ENCODE measurements at regions not wholly inside any gene's neighbourhood (a gene's known extent, or its start where the extent isn't known, plus 50 kb on each side); places are given as distances from the start of the nearest gene placed in this dataset.

- POLR2A ChIA-PET, result no interaction called here
- TF ChIP-seq, protein P1, sequence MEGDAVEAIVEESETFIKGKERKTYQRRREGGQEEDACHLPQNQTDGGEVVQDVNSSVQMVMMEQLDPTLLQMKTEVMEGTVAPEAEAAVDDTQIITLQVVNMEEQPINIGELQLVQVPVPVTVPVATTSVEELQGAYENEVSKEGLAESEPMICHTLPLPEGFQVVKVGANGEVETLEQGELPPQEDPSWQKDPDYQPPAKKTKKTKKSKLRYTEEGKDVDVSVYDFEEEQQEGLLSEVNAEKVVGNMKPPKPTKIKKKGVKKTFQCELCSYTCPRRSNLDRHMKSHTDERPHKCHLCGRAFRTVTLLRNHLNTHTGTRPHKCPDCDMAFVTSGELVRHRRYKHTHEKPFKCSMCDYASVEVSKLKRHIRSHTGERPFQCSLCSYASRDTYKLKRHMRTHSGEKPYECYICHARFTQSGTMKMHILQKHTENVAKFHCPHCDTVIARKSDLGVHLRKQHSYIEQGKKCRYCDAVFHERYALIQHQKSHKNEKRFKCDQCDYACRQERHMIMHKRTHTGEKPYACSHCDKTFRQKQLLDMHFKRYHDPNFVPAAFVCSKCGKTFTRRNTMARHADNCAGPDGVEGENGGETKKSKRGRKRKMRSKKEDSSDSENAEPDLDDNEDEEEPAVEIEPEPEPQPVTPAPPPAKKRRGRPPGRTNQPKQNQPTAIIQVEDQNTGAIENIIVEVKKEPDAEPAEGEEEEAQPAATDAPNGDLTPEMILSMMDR (IDR thresholded peaks at IDR 0.05; ENCODE audit: insufficient read depth, low read length, missing control alignments), result no peak
Observed at GRCh38 chr12:70045514-70045913, 197.7 kb upstream of the CNOT2 start.

DNA sequence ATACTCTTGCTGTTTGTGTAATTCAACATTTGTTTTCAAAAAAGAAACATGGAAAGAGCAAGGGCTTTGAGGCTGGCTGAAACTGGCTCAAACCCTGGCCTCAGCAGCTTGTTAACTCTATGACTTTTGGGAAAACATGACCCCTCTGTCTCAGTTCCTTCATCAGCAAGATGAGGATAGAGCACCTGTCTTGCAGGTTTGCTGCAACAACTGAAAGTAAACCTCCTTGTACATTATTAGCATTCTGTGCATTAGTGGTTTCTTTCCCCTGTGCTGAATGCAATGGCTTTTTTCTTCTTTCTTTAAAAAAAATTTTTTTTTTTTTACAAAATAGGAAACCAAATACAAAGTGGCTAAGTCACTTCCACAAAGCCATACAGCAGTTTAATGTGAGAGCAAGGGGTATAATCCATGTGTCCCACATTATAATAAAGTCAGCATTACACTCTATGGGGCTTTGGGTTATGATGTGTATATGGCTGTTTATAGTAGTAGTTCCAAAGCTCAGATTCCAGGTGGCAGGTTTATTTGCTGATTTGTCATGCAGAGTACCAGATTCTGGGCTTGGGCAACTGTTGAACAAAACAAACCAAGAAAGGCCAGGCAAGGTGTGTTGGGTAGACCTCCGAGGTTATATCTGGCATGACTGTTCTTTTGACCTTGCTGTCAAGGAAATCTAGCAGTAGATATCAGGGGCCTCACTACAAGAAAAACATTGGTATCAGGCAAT, 194.5 kb upstream of the CNOT2 start:
- ChIA-PET CTCF (no interaction called here), POLR2A (no interaction called here)
- DNase-seq (ENCODE audit: low read depth, low spot score), result no peak
- H3K4me3 ChIP-seq (ENCODE audit: low read depth, low read length), result no peak overlapping the region
- TF ChIP-seq, protein P1 (IDR thresholded peaks at IDR 0.05; ENCODE audit: insufficient read depth, low read length, missing control alignments), result no peak

More at GRCh38 chr12:70045514-70045913, 197.7 kb upstream of the CNOT2 start:
- CTCF ChIA-PET, result no interaction called here
- no peak for DNase-seq (ENCODE audit: low read depth, low spot score)
- no peak overlapping the region for H3K4me3 ChIP-seq (ENCODE audit: low read depth, low read length)

DNA sequence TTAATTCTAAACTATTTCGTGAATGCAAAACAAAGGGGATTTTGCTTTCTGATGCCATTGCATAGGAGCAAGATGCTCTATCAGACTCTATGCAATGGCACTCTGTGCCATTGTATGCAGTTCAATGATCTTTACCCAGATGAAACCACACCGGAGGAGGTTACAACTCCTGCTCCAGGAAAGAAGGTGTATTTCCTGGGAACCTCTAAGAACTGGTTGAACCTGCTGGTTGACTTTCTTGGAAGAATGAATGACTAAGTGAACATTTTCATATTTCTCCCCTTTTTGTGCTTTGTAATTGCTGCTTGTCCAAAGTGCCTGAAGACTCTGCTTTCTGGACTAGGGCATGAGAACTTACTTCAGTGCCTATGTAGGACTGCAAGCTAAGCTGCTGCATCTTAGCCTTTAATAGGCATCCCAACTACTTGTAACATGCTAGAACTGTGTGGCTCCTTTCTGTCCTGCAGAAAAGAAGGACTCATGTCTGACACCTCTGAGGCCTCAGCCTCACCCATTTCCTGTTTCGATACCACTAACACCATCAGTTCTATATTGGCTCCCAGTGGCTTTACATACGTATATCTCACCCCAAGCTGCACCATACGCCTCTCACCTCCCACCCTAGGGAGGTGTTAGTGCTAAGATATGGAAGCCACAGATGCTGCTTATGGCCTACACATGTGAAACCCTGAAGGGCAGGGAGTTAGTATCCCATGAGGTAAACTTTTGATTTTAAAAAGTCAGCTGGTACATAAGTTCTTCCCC, 193.5 kb upstream of the CNOT2 start:
- TF ChIP-seq, protein P1 (IDR thresholded peaks at IDR 0.05; ENCODE audit: insufficient read depth, low read length, missing control alignments), result no peak
- H3K4me3 ChIP-seq (ENCODE audit: low read depth, low read length), result no peak overlapping the region
- ChIA-PET CTCF (interaction anchor here (1.4 kb wide), 1 partner anchor 149 kb away, joined by 4 read pairs; no protein-coding TSS in a partner anchor), POLR2A (no interaction called here)
- no peak for DNase-seq (ENCODE audit: low read depth, low spot score)

DNA sequence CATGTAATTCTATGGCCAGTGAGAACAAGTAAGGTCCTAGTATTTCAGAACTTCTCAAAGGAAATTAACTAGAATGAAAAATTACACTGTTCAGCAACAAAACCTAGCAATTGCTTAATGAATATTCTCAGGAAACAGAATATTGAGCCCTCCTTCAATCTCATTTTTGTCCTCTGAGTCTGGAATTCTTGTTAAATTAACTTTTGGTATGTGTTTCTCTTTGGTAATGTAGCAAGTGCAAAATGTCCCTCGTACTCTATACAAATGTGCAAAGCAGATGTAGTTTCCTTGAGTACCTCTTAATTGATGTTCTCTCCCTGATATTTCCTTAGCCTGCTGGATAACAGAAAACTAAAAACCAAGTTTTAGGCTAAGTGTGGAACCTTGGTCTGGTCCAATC, 190.8 kb upstream of the CNOT2 start:
- H3K4me3 ChIP-seq (ENCODE audit: low read depth, low read length), result no peak overlapping the region
- TF ChIP-seq, protein P1 (IDR thresholded peaks at IDR 0.05; ENCODE audit: insufficient read depth, low read length, missing control alignments), result no peak
- CTCF ChIA-PET, result no interaction called here
- POLR2A ChIA-PET, result no interaction called here
- no peak for DNase-seq (ENCODE audit: low read depth, low spot score)

GRCh38 chr12:70052931-70053497, 190.2 kb upstream of the CNOT2 start:
- POLR2A ChIA-PET, result no interaction called here
- TF ChIP-seq, protein P1 (IDR thresholded peaks at IDR 0.05; ENCODE audit: insufficient read depth, low read length, missing control alignments), result no peak
- CTCF ChIA-PET, result no interaction called here
- no peak overlapping the region for H3K4me3 ChIP-seq (ENCODE audit: low read depth, low read length)
- peak; percentile 1 for DNase-seq (ENCODE audit: low read depth, low spot score)

- DNase-seq (ENCODE audit: low read depth, low spot score), result no peak
- TF ChIP-seq, protein P1 (IDR thresholded peaks at IDR 0.05; ENCODE audit: insufficient read depth, low read length, missing control alignments), result no peak
- no peak overlapping the region for H3K4me3 ChIP-seq (ENCODE audit: low read depth, low read length)
- ChIA-PET CTCF (no interaction called here), POLR2A (no interaction called here)
Observed at GRCh38 chr12:70059373-70059772, 183.9 kb upstream of the CNOT2 start.
